Suprapubic skin (tissue), 4 donors: ENCODE measurements at regions not wholly inside any gene's neighbourhood (a gene's known extent, or its start where the extent isn't known, plus 50 kb on each side); places are given as distances from the start of the nearest gene placed in this dataset.
"Not testable (repeated sequence)": the region's sequence is repeated elsewhere in the genome, so short reads cannot be mapped to it uniquely, and the experiment has no call there.

Experiments
- DNase-seq, 2 donors: peaks; one replicate each; pipeline ENCODE4 v3.0.0-alpha.2; 2019; ENCODE audit warnings: low spot score in 2 of 2
- H3K27ac ChIP-seq: fragments of 200-600 bp; sonication (generic); one replicate; pipeline ENCODE4 v1.5.1; 2019
- H3K27me3 ChIP-seq: fragments of 200-600 bp; sonication (generic); one replicate; pipeline ENCODE4 v1.5.1; 2019
- H3K36me3 ChIP-seq: fragments of 200-600 bp; sonication (generic); one replicate; pipeline ENCODE4 v1.5.1; 2019
- H3K4me1 ChIP-seq: fragments of 200-600 bp; sonication (generic); one replicate; pipeline ENCODE4 v1.5.1; 2019
- H3K4me3 ChIP-seq: fragments of 200-600 bp; sonication (generic); one replicate; pipeline ENCODE4 v1.5.1; 2019; ENCODE audit warnings: mild to moderate bottlenecking
- H3K9me3 ChIP-seq: fragments of 200-600 bp; sonication (generic); one replicate; pipeline ENCODE4 v1.5.1; 2019
- CTCF ChIP-seq, 2 donors: fragments of 200-600 bp in 1 of 2; fragments of 450-650 bp in 1 of 2; sonication (generic) in 1 of 2; IDR thresholded peaks; one replicate each; pipeline ENCODE4 v1.5.1; 2016 to 2019; ENCODE audit warnings: antibody characterized with exemption in 2 of 2, mild to moderate bottlenecking in 1 of 2, moderate library complexity in 1 of 2
- EP300 ChIP-seq: sonication (generic); formaldehyde crosslinking; IDR thresholded peaks from one replicate; pipeline ENCODE4 v1.6.1; 2017; ENCODE audit warnings: antibody characterized with exemption
- POLR2A ChIP-seq, 2 donors: fragments of 450-650 bp; IDR thresholded peaks; one replicate each; pipeline ENCODE4 v1.6.1; 2017; ENCODE audit warnings: antibody characterized with exemption in 2 of 2, mild to moderate bottlenecking in 2 of 2, moderate library complexity in 2 of 2
- POLR2AphosphoS5 ChIP-seq, 3 donors: sonication (generic); formaldehyde crosslinking; IDR thresholded peaks; one replicate each; pipeline ENCODE4 v1.6.1; 2017; ENCODE audit warnings: antibody characterized with exemption in 3 of 3
- WGBS: methylation state at CpG from one replicate; pipeline ENCODE4 v1.1.5; 2018; 5-methylcytosine and 5-hydroxymethylcytosine counted together

- no peak for TF ChIP-seq POLR2A (IDR thresholded peaks at IDR 0.05)
- TF ChIP-seq CTCF (IDR thresholded peaks at IDR 0.05): no peak
- no peak for TF ChIP-seq EP300
- no peak for TF ChIP-seq POLR2AphosphoS5 (IDR thresholded peaks at IDR 0.05)
- 47% methylated on average over 7 of the region's 7 CpGs for WGBS
- Histone ChIP-seq H3K27me3 (peaks cover 33% of the 10 kb centered on the region), H3K27ac (no peak overlapping the region), H3K36me3 (no peaks in the 10 kb centered on the region), H3K4me1 (no peaks in the 10 kb centered on the region), H3K4me3 (no peak overlapping the region), H3K9me3 (no peaks in the 10 kb centered on the region)
- DNase-seq: no peak
These were observed 102.7 kb upstream of the PRSS1 start for GRCh38 chr7:142646386-142647140.

GRCh38 chr7:142645777-142646176 is 103.5 kb upstream of the PRSS1 start:
- Histone ChIP-seq H3K4me1 (no peaks in the 10 kb centered on the region), H3K9me3 (no peaks in the 10 kb centered on the region), H3K27me3 (peaks cover 40% of the 10 kb centered on the region), H3K27ac (no peak overlapping the region), H3K4me3 (no peak overlapping the region), H3K36me3 (no peaks in the 10 kb centered on the region)
- WGBS: 30% methylated on average over 5 of the region's 5 CpGs
- no peak for DNase-seq
- TF ChIP-seq POLR2AphosphoS5 (IDR thresholded peaks at IDR 0.05) (no peak), EP300 (no peak), CTCF (IDR thresholded peaks at IDR 0.05) (no peak), POLR2A (IDR thresholded peaks at IDR 0.05) (no peak)

GRCh38 chr7:142642316-142642715 is 107.0 kb upstream of the PRSS1 start:
- H3K9me3 ChIP-seq: no peaks in the 10 kb centered on the region
- H3K4me3 ChIP-seq: no peak overlapping the region
- no peaks in the 10 kb centered on the region for H3K4me1 ChIP-seq
- peaks cover 45% of the 10 kb centered on the region for H3K27me3 ChIP-seq
- no peak for TF ChIP-seq CTCF (IDR thresholded peaks at IDR 0.05)
- no peak for TF ChIP-seq POLR2A (IDR thresholded peaks at IDR 0.05)
- H3K27ac ChIP-seq: no peak overlapping the region
- H3K36me3 ChIP-seq: no peaks in the 10 kb centered on the region
- DNase-seq: no peak

- not testable (repeated sequence) for H3K4me3 ChIP-seq, DNase-seq, H3K27ac ChIP-seq, H3K36me3 ChIP-seq, H3K4me1 ChIP-seq, H3K9me3 ChIP-seq
- 87% methylated on average over 4 of the region's 4 CpGs for WGBS
- H3K27me3 ChIP-seq: peaks cover 41% of the 10 kb centered on the region
These were observed 108.0 kb upstream of the PRSS1 start for GRCh38 chr7:142641252-142641651.

- TF ChIP-seq POLR2A (IDR thresholded peaks at IDR 0.05) (no peak), CTCF (IDR thresholded peaks at IDR 0.05) (no peak), EP300 (no peak), POLR2AphosphoS5 (IDR thresholded peaks at IDR 0.05) (no peak)
These were observed 110.7 kb upstream of the PRSS1 start for GRCh38 chr7:142638581-142638980.

GRCh38 chr7:142637240-142637639 is 112.0 kb upstream of the PRSS1 start:
- Histone ChIP-seq H3K4me3 (no peak overlapping the region), H3K36me3 (no peaks in the 10 kb centered on the region), H3K27ac (no peak overlapping the region), H3K4me1 (no peaks in the 10 kb centered on the region), H3K27me3 (peaks cover 35% of the 10 kb centered on the region), H3K9me3 (no peaks in the 10 kb centered on the region)
- 49% methylated on average over 5 of the region's 5 CpGs for WGBS
- DNase-seq: no peak
- TF ChIP-seq POLR2A (IDR thresholded peaks at IDR 0.05): no peak
- TF ChIP-seq CTCF (IDR thresholded peaks at IDR 0.05): no peak
- TF ChIP-seq POLR2AphosphoS5 (IDR thresholded peaks at IDR 0.05): no peak
- TF ChIP-seq EP300: no peak

More at GRCh38 chr7:142638581-142638980, 110.7 kb upstream of the PRSS1 start:
- no peak overlapping the region for H3K27ac ChIP-seq
- H3K4me1 ChIP-seq: no peaks in the 10 kb centered on the region
- no peaks in the 10 kb centered on the region for H3K9me3 ChIP-seq
- H3K4me3 ChIP-seq: no peak overlapping the region
- peaks cover 33% of the 10 kb centered on the region for H3K27me3 ChIP-seq
- no peak for DNase-seq
- 89% methylated on average over 4 of the region's 4 CpGs for WGBS
- no peaks in the 10 kb centered on the region for H3K36me3 ChIP-seq
